ENCODE measurements at regions not wholly inside any gene's neighbourhood (a gene's known extent, or its start where the extent isn't known, plus 50 kb on each side); places are given as distances from the start of the nearest gene placed in this dataset.

GRCh38 chr20:7734216-7734615 lies 206.0 kb downstream of the HAO1 start:
- Histone ChIP-seq H3K9ac (ENCODE audit: low read depth, low read length) (no peak overlapping the region), H3K4me1 (ENCODE audit: insufficient read depth, low read length) (no peaks in the 10 kb centered on the region), H3K9me3 (ENCODE audit: control insufficient read depth, insufficient read depth, low read length) (no peaks in the 10 kb centered on the region), H3K36me3 (ENCODE audit: insufficient read depth, low read length) (no peaks in the 10 kb centered on the region)

- H3K9me3 ChIP-seq (ENCODE audit: control insufficient read depth, insufficient read depth, low read length), result no peaks in the 10 kb centered on the region
- no peak overlapping the region for H3K9ac ChIP-seq (ENCODE audit: low read depth, low read length)
- no peaks in the 10 kb centered on the region for H3K36me3 ChIP-seq (ENCODE audit: insufficient read depth, low read length)
- H3K4me1 ChIP-seq (ENCODE audit: insufficient read depth, low read length), result no peaks in the 10 kb centered on the region
Measured at GRCh38 chr20:7736336-7736735, 203.9 kb downstream of the HAO1 start.

- H3K36me3 ChIP-seq (ENCODE audit: insufficient read depth, low read length), result no peaks in the 10 kb centered on the region
- no peak overlapping the region for H3K9ac ChIP-seq (ENCODE audit: low read depth, low read length)
- H3K9me3 ChIP-seq (ENCODE audit: control insufficient read depth, insufficient read depth, low read length), result no peaks in the 10 kb centered on the region
Measured at GRCh38 chr20:7741866-7742265, 198.4 kb downstream of the HAO1 start.

GRCh38 chr20:7742479-7742878 lies 197.8 kb downstream of the HAO1 start:
- Histone ChIP-seq H3K4me1 (ENCODE audit: insufficient read depth, low read length) (no peaks in the 10 kb centered on the region), H3K36me3 (ENCODE audit: insufficient read depth, low read length) (no peaks in the 10 kb centered on the region), H3K9ac (ENCODE audit: low read depth, low read length) (no peak overlapping the region), H3K9me3 (ENCODE audit: control insufficient read depth, insufficient read depth, low read length) (no peaks in the 10 kb centered on the region)

More at GRCh38 chr20:7741866-7742265, 198.4 kb downstream of the HAO1 start:
- H3K4me1 ChIP-seq (ENCODE audit: insufficient read depth, low read length), result no peaks in the 10 kb centered on the region

GRCh38 chr20:7744411-7744810 lies 195.8 kb downstream of the HAO1 start:
- H3K4me1 ChIP-seq (ENCODE audit: insufficient read depth, low read length), result no peaks in the 10 kb centered on the region
- H3K36me3 ChIP-seq (ENCODE audit: insufficient read depth, low read length), result no peaks in the 10 kb centered on the region
- no peak overlapping the region for H3K9ac ChIP-seq (ENCODE audit: low read depth, low read length)
- no peaks in the 10 kb centered on the region for H3K9me3 ChIP-seq (ENCODE audit: control insufficient read depth, insufficient read depth, low read length)

GRCh38 chr20:7748624-7749023 lies 191.6 kb downstream of the HAO1 start:
- no peak overlapping the region for H3K9ac ChIP-seq (ENCODE audit: low read depth, low read length)
- H3K36me3 ChIP-seq (ENCODE audit: insufficient read depth, low read length), result no peaks in the 10 kb centered on the region
- H3K9me3 ChIP-seq (ENCODE audit: control insufficient read depth, insufficient read depth, low read length), result no peaks in the 10 kb centered on the region
- H3K4me1 ChIP-seq (ENCODE audit: insufficient read depth, low read length), result no peaks in the 10 kb centered on the region

GRCh38 chr20:7754102-7754501 lies 186.2 kb downstream of the HAO1 start:
- H3K9ac ChIP-seq (ENCODE audit: low read depth, low read length), result no peak overlapping the region
- no peaks in the 10 kb centered on the region for H3K4me1 ChIP-seq (ENCODE audit: insufficient read depth, low read length)
- no peaks in the 10 kb centered on the region for H3K36me3 ChIP-seq (ENCODE audit: insufficient read depth, low read length)
- H3K9me3 ChIP-seq (ENCODE audit: control insufficient read depth, insufficient read depth, low read length), result no peaks in the 10 kb centered on the region

GRCh38 chr20:7758406-7758805 lies 181.9 kb downstream of the HAO1 start:
- Histone ChIP-seq H3K9ac (ENCODE audit: low read depth, low read length) (no peak overlapping the region), H3K9me3 (ENCODE audit: control insufficient read depth, insufficient read depth, low read length) (no peaks in the 10 kb centered on the region), H3K36me3 (ENCODE audit: insufficient read depth, low read length) (no peaks in the 10 kb centered on the region), H3K4me1 (ENCODE audit: insufficient read depth, low read length) (no peaks in the 10 kb centered on the region)

GRCh38 chr20:7760247-7761031 lies 179.8 kb downstream of the HAO1 start:
- Histone ChIP-seq H3K36me3 (ENCODE audit: insufficient read depth, low read length) (no peaks in the 10 kb centered on the region), H3K4me1 (ENCODE audit: insufficient read depth, low read length) (no peaks in the 10 kb centered on the region), H3K9ac (ENCODE audit: low read depth, low read length) (no peak overlapping the region), H3K9me3 (ENCODE audit: control insufficient read depth, insufficient read depth, low read length) (no peaks in the 10 kb centered on the region)

- Histone ChIP-seq H3K9ac (ENCODE audit: low read depth, low read length) (no peak overlapping the region), H3K4me1 (ENCODE audit: insufficient read depth, low read length) (no peaks in the 10 kb centered on the region), H3K9me3 (ENCODE audit: control insufficient read depth, insufficient read depth, low read length) (no peaks in the 10 kb centered on the region), H3K36me3 (ENCODE audit: insufficient read depth, low read length) (no peaks in the 10 kb centered on the region)
Measured at GRCh38 chr20:7765221-7765620, 175.0 kb downstream of the HAO1 start.

- H3K4me1 ChIP-seq (ENCODE audit: insufficient read depth, low read length), result no peaks in the 10 kb centered on the region
- H3K9ac ChIP-seq (ENCODE audit: low read depth, low read length), result no peak overlapping the region
- no peaks in the 10 kb centered on the region for H3K36me3 ChIP-seq (ENCODE audit: insufficient read depth, low read length)
- H3K9me3 ChIP-seq (ENCODE audit: control insufficient read depth, insufficient read depth, low read length), result no peaks in the 10 kb centered on the region
Measured at GRCh38 chr20:7770046-7770445, 170.2 kb downstream of the HAO1 start.

- Histone ChIP-seq H3K9me3 (ENCODE audit: control insufficient read depth, insufficient read depth, low read length) (no peaks in the 10 kb centered on the region), H3K4me1 (ENCODE audit: insufficient read depth, low read length) (no peaks in the 10 kb centered on the region), H3K9ac (ENCODE audit: low read depth, low read length) (no peak overlapping the region), H3K36me3 (ENCODE audit: insufficient read depth, low read length) (no peaks in the 10 kb centered on the region)
Measured at GRCh38 chr20:7770578-7770977, 169.7 kb downstream of the HAO1 start.

GRCh38 chr20:7772371-7772770 lies 167.9 kb downstream of the HAO1 start:
- Histone ChIP-seq H3K36me3 (ENCODE audit: insufficient read depth, low read length) (no peaks in the 10 kb centered on the region), H3K9me3 (ENCODE audit: control insufficient read depth, insufficient read depth, low read length) (0 out of 2 replicates have a peak, but pooled peaks cover 4% of the 10 kb centered on the region)

GRCh38 chr20:7773511-7773910 lies 166.7 kb downstream of the HAO1 start:
- no peak overlapping the region for H3K9ac ChIP-seq (ENCODE audit: low read depth, low read length)
- H3K9me3 ChIP-seq (ENCODE audit: control insufficient read depth, insufficient read depth, low read length), result 0 out of 2 replicates have a peak, but pooled peaks cover 4% of the 10 kb centered on the region
- H3K4me1 ChIP-seq (ENCODE audit: insufficient read depth, low read length), result no peaks in the 10 kb centered on the region
- no peaks in the 10 kb centered on the region for H3K36me3 ChIP-seq (ENCODE audit: insufficient read depth, low read length)

More at GRCh38 chr20:7772371-7772770, 167.9 kb downstream of the HAO1 start:
- no peaks in the 10 kb centered on the region for H3K4me1 ChIP-seq (ENCODE audit: insufficient read depth, low read length)
- H3K9ac ChIP-seq (ENCODE audit: low read depth, low read length), result no peak overlapping the region

GRCh38 chr20:7775072-7775471 lies 165.2 kb downstream of the HAO1 start:
- no peaks in the 10 kb centered on the region for H3K4me1 ChIP-seq (ENCODE audit: insufficient read depth, low read length)
- H3K9ac ChIP-seq (ENCODE audit: low read depth, low read length), result no peak overlapping the region
- 0 out of 2 replicates have a peak, but pooled peaks cover 4% of the 10 kb centered on the region for H3K9me3 ChIP-seq (ENCODE audit: control insufficient read depth, insufficient read depth, low read length)
- no peaks in the 10 kb centered on the region for H3K36me3 ChIP-seq (ENCODE audit: insufficient read depth, low read length)
